ENCODE measurements at regions not wholly inside any gene's neighbourhood (a gene's known extent, or its start where the extent isn't known, plus 50 kb on each side); places are given as distances from the start of the nearest gene placed in this dataset.

- TF ChIP-seq POLR2A (IDR thresholded peaks at IDR 0.05; ENCODE audit: low read depth, low read length) (no peak), TAF1 (IDR thresholded peaks at IDR 0.05; ENCODE audit: borderline replicate concordance, low read depth, low read length) (no peak), POLR2AphosphoS5 (IDR thresholded peaks at IDR 0.05; ENCODE audit: low read depth, low read length) (no peak)
These were observed 297.7 kb upstream of the TMCO5A start for GRCh38 chr15:37636736-37637135.
